ENCODE measurements at regions not wholly inside any gene's neighbourhood (a gene's known extent, or its start where the extent isn't known, plus 50 kb on each side); places are given as distances from the start of the nearest gene placed in this dataset.

- H2BK15ac ChIP-seq (ENCODE audit: low read length) = no peak overlapping the region
- H2BK5ac ChIP-seq (ENCODE audit: low read depth, low read length) = no peak overlapping the region
- H2BK120ac ChIP-seq (replicated peaks; ENCODE audit: low read depth, low read length) = no peak overlapping the region
- H2AFZ ChIP-seq (ENCODE audit: low read length) = 0 out of 2 replicates have a peak overlapping the region, but pooled peaks have one; percentile 85
- no peaks in the 10 kb centered on the region for H3K79me1 ChIP-seq (ENCODE audit: low read depth, low read length)
- H3K18ac ChIP-seq (ENCODE audit: extremely low read depth, low read length) = no peak overlapping the region
- H3K4me2 ChIP-seq (ENCODE audit: insufficient read depth in 1 of 2, low read depth in 2 of 2, low read length in 2 of 2) = no peak overlapping the region
- no peak overlapping the region for H3K14ac ChIP-seq (ENCODE audit: insufficient read length)
- ChIA-PET CTCF (ENCODE audit: partially characterized antibody) (interaction anchor here (1.3 to 1.7 kb wide), 2 partner anchors 9 to 19 kb away, joined by 3 to 4 read pairs; no protein-coding TSS in a partner anchor), POLR2A (ENCODE audit: partially characterized antibody) (no interaction called here)
- H3K4ac ChIP-seq (replicated peaks; ENCODE audit: insufficient read length, low read depth, low read length) = no peak overlapping the region
- no peak overlapping the region for H2BK12ac ChIP-seq (ENCODE audit: low read depth, low read length)
- TF ChIP-seq TAF1 (IDR thresholded peaks at IDR 0.05; ENCODE audit: low read depth, low read length) (no peak), GABPA (IDR thresholded peaks at IDR 0.05; ENCODE audit: borderline replicate concordance, insufficient read depth, low read length) (no peak), ZNF274 (IDR thresholded peaks at IDR 0.05; ENCODE audit: borderline replicate concordance, extremely low read depth, low read length) (no peak), HDAC6 (IDR thresholded peaks at IDR 0.05; ENCODE audit: low read depth, low read length) (no peak), EP300 (IDR thresholded peaks at IDR 0.05; ENCODE audit: borderline replicate concordance in 1 of 2, low read depth in 2 of 2, low read length in 2 of 2) (no peak), BCL11A (IDR thresholded peaks at IDR 0.05; ENCODE audit: low read depth in 2 of 2, low read length in 2 of 2) (no peak), POLR2AphosphoS5 (IDR thresholded peaks at IDR 0.05; ENCODE audit: low read depth, low read length) (no peak), TCF12 (IDR thresholded peaks at IDR 0.05; ENCODE audit: low read depth, low read length) (no peak), SIN3A (conservative IDR thresholded peaks at IDR 0.05 in 1 of 2, IDR thresholded peaks at IDR 0.05 in 1 of 2; ENCODE audit: low read depth in 1 of 2, low read length in 2 of 2) (no peak), BACH1 (IDR thresholded peaks at IDR 0.05; ENCODE audit: low read length) (no peak), PHF8 (conservative IDR thresholded peaks at IDR 0.05; ENCODE audit: low read depth, low read length) (no peak), POU5F1 (IDR thresholded peaks at IDR 0.05; ENCODE audit: low read depth, low read length) (no peak)
- H3K23me2 ChIP-seq (ENCODE audit: low read depth, low read length) = no peaks in the 10 kb centered on the region
- no peaks in the 10 kb centered on the region; a peak in 1 of 7 replicates for H3K27me3 ChIP-seq (replicated peaks in 1 of 4; ENCODE audit: control insufficient read depth in 3 of 4, extremely low read depth in 1 of 4, insufficient read depth in 3 of 4, low read length in 3 of 4)
- 86% methylated on average over 6 of the region's 6 CpGs; no CpG with 5 or more reads in 1 of the 2 experiments for WGBS, 2 experiments (ENCODE audit: extremely low coverage in 1 of 2, insufficient coverage in 1 of 2, insufficient read length in 1 of 2, insufficient replicate concordance in 2 of 2, low coverage in 1 of 2, low lambda C conversion rate in 2 of 2, missing lambda C conversion rate in 1 of 2)
- no peak overlapping the region for H4K91ac ChIP-seq (replicated peaks; ENCODE audit: insufficient read length, low read length)
- no peaks in the 10 kb centered on the region for H4K20me1 ChIP-seq (replicated peaks in 1 of 2; ENCODE audit: control insufficient read depth in 1 of 2, insufficient read depth in 2 of 2, low read length in 2 of 2)
- no peak overlapping the region for H3K27ac ChIP-seq (ENCODE audit: low read depth, low read length)
- H3K4me1 ChIP-seq (replicated peaks in 1 of 4; ENCODE audit: control insufficient read depth in 3 of 4, insufficient read depth in 4 of 4, low read length in 3 of 4) = no peaks in the 10 kb centered on the region; a peak in 1 of 7 replicates
- no peak overlapping the region for H2BK20ac ChIP-seq (ENCODE audit: low read length)
- no peak overlapping the region for H3K56ac ChIP-seq (replicated peaks; ENCODE audit: insufficient read length, low read depth, low read length)
- no peak overlapping the region for H4K8ac ChIP-seq (ENCODE audit: extremely low read depth, insufficient read depth, low read length)
- H3K36me3 ChIP-seq (ENCODE audit: control insufficient read depth in 2 of 4, insufficient read depth in 4 of 4, low read length in 3 of 4) = no peaks in the 10 kb centered on the region
- H2AK5ac ChIP-seq (ENCODE audit: low read depth, low read length) = no peak overlapping the region
- H3K9ac ChIP-seq (replicated peaks in 1 of 4; ENCODE audit: extremely low read depth in 1 of 4, low read depth in 3 of 4, low read length in 3 of 4) = no peak overlapping the region
- H4K5ac ChIP-seq (ENCODE audit: insufficient read length, low read depth, low read length) = no peak overlapping the region
- H3K79me2 ChIP-seq (ENCODE audit: control insufficient read depth in 1 of 2, insufficient read depth in 2 of 2, low read length in 2 of 2) = no peaks in the 10 kb centered on the region
- no peak overlapping the region for H3K23ac ChIP-seq (ENCODE audit: insufficient read length)
- DNase-seq (ENCODE audit: low read depth in 1 of 2, low spot score in 2 of 2) = no peak
- no peak for FAIRE-seq
- no peak overlapping the region for H3K4me3 ChIP-seq (ENCODE audit: extremely low read depth in 1 of 4, insufficient read depth in 2 of 4, low read depth in 3 of 4, low read length in 4 of 4)
- H3K9me3 ChIP-seq (ENCODE audit: insufficient read depth in 2 of 2, low read depth in 1 of 2, low read length in 1 of 2) = no peaks in the 10 kb centered on the region
Observed at GRCh38 chr15:38941399-38941953, 376.9 kb upstream of the RASGRP1 start.
